ENCODE measurements at regions not wholly inside any gene's neighbourhood (a gene's known extent, or its start where the extent isn't known, plus 50 kb on each side); places are given as distances from the start of the nearest gene placed in this dataset.

DNA sequence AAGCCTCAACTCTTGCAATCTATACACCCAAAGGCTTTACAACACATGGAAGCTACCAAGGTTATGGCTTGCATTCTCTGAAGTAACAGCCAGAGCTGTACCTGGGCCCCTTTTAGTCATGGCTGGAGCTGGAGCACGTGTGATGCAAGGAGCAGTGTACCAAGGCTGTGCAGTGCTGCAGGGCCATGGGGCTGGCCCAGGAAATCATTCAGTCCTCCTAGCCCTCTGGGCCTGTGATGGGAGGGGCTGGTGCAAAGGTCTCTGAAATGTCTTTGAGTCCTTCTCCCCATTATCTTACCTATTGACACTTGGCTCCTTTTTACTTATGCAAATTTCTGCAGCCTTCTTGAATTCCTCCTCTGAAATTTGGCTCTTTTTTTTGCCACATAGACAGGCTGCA, 500.1 kb upstream of the FAM47C start:
- TF ChIP-seq, protein P1, sequence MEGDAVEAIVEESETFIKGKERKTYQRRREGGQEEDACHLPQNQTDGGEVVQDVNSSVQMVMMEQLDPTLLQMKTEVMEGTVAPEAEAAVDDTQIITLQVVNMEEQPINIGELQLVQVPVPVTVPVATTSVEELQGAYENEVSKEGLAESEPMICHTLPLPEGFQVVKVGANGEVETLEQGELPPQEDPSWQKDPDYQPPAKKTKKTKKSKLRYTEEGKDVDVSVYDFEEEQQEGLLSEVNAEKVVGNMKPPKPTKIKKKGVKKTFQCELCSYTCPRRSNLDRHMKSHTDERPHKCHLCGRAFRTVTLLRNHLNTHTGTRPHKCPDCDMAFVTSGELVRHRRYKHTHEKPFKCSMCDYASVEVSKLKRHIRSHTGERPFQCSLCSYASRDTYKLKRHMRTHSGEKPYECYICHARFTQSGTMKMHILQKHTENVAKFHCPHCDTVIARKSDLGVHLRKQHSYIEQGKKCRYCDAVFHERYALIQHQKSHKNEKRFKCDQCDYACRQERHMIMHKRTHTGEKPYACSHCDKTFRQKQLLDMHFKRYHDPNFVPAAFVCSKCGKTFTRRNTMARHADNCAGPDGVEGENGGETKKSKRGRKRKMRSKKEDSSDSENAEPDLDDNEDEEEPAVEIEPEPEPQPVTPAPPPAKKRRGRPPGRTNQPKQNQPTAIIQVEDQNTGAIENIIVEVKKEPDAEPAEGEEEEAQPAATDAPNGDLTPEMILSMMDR (IDR thresholded peaks at IDR 0.05; ENCODE audit: insufficient read depth, low read length): no peak
- no peak overlapping the region for H3K4me3 ChIP-seq (ENCODE audit: low read depth, low read length)
- no peak for DNase-seq (ENCODE audit: low read depth)

DNA sequence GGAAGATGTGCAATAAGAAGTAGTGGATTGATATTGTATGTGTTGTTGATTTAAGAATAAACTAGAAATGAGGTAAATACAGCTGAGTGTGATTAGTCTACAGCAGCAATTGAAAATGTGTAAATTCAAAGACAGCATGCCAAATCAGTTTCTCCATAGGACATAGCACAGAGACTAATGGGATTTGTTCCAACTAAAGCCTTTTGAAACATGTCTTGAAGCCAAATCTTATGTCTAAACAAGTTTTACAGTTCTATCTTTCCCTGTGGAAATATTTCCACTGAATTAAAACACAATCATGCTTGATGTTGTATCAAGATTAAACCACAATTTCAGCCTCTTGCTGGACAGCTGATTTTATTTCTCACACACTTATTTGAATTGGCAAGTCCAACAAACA, 497.4 kb upstream of the FAM47C start:
- no peak for DNase-seq (ENCODE audit: low read depth)
- H3K4me3 ChIP-seq (ENCODE audit: low read depth, low read length): no peak overlapping the region
- TF ChIP-seq, protein P1 (IDR thresholded peaks at IDR 0.05; ENCODE audit: insufficient read depth, low read length): no peak

DNA sequence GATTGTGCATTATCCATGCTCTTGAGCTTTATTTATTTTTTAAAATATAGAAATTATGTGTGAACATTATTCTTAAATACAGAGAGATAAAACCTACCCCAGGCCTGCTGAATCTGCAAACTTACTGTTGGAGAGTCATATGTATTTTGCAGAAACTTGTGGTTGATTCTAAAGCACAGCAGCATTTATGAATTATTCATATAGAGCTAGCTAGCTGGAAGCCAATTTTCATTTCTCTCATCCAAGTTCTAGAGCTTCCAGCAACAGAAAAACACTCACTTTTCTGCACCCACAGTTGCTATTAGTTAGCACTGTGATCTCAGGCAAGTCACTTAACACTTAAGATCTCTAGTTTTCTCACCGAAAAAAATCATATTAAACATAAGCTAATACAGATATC, 479.5 kb upstream of the FAM47C start:
- TF ChIP-seq, protein P1 (IDR thresholded peaks at IDR 0.05; ENCODE audit: insufficient read depth, low read length): no peak
- H3K4me3 ChIP-seq (ENCODE audit: low read depth, low read length): no peak overlapping the region
- DNase-seq (ENCODE audit: low read depth): no peak

DNA sequence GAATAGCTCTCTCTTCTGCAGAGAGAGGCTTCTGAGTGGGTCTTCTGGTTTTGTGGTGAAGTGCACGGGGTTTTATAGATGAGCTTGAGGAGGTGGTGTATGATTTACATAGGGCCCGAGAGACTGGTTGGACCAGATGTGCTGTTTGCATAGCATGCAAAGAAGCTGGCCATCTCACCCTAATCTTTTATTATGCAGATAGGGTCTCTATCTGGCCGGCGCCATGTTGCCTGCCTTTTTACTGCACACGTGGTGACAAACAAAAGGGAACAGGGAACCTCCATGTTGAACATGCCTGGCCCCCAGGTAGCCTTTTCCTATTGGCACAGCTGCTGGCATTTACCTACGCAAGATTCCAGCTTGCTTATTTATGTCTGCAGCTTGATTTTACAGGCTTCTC, 473.3 kb upstream of the FAM47C start:
- TF ChIP-seq, protein P1 (IDR thresholded peaks at IDR 0.05; ENCODE audit: insufficient read depth, low read length): no peak
- no peak for DNase-seq (ENCODE audit: low read depth)

DNA sequence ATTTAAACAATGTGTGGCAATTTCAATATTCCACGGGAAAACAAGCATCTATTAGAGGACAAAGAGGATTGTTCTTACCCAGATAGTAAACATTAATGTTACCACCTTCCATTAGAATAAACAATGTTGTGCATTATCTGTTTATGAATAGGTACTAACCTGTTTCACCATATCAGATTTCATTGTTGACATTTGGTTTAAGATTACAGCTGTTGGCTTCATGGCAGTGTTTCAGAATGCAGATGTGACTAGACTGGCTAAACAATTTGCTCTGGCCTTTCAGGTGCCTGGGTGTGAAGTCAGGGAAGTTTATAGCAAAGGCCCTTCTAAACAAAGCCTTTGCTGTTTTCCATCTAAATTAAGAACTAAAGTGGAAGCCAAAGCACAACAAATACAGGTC, 464.7 kb upstream of the FAM47C start:
- H3K4me3 ChIP-seq (ENCODE audit: low read depth, low read length): no peak overlapping the region
- DNase-seq (ENCODE audit: low read depth): no peak
- TF ChIP-seq, protein P1 (IDR thresholded peaks at IDR 0.05; ENCODE audit: insufficient read depth, low read length): no peak

More for the DNA sequence above, 473.3 kb upstream of the FAM47C start:
- H3K4me3 ChIP-seq (ENCODE audit: low read depth, low read length): no peak overlapping the region

DNA sequence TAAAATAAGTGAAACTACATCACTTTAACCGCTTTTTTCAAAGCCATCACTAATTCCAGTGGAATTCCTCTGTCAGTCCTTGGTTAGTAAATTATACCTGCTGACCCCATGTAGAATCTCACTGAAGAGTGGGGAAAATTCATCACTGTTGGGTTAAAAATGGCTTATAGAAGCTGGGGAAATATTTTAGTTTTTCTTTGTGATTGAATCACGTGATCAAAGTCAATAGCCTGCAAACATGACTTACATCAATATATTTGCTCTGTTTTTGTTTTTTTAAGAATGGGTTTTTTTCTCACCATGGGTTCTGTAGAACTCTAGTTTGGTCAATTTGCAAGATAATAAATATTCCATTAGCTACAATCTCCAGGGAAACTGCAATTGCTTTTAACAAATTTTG, 445.2 kb upstream of the FAM47C start:
- H3K4me3 ChIP-seq (ENCODE audit: low read depth, low read length): no peak overlapping the region
- TF ChIP-seq, protein P1 (IDR thresholded peaks at IDR 0.05; ENCODE audit: insufficient read depth, low read length): no peak
- DNase-seq (ENCODE audit: low read depth): no peak

DNA sequence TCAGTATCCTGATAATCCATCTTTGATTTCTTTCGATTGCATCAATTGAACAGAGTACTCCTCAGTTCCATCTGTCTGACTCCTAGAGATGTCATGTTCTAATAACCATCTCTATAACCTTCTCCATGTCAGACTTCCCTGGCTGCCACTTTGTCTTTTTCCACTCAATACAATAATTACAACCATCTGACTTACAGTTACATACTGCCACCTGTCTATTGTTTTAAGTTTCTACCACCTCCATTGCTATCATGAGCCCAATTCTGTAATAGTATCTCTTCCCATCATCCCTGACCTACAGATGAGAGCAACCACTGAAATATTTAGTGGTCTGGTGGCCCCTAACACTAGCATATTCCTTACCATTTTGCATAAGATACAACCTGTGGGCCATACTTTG, 439.2 kb upstream of the FAM47C start:
- no peak for DNase-seq (ENCODE audit: low read depth)
- H3K4me3 ChIP-seq (ENCODE audit: low read depth, low read length): no peak overlapping the region
- TF ChIP-seq, protein P1 (IDR thresholded peaks at IDR 0.05; ENCODE audit: insufficient read depth, low read length): no peak

Data from fibroblast of the aortic adventitia (primary cell).